Stomach smooth muscle (tissue), 2 donors: ENCODE measurements at regions not wholly inside any gene's neighbourhood (a gene's known extent, or its start where the extent isn't known, plus 50 kb on each side); places are given as distances from the start of the nearest gene placed in this dataset.

Source experiments
- H3K27ac ChIP-seq: one replicate; pipeline ENCODE4 v1.7.0; 2013; ENCODE audit warnings: mild to moderate bottlenecking, low read length, inconsistent platforms
- H3K27me3 ChIP-seq, 2 donors: one replicate each; pipeline ENCODE4 v1.7.0; 2013; ENCODE audit warnings: low read length in 2 of 2; ENCODE audit not compliant: insufficient read depth in 2 of 2, control insufficient read depth in 1 of 2
- H3K36me3 ChIP-seq, 2 donors: one replicate each; pipeline ENCODE4 v1.7.0; 2013; ENCODE audit warnings: low read length in 2 of 2; ENCODE audit not compliant: control insufficient read depth in 2 of 2, insufficient read depth in 2 of 2
- H3K4me1 ChIP-seq: one replicate; pipeline ENCODE4 v1.7.0; 2013; ENCODE audit warnings: low read length; ENCODE audit not compliant: control insufficient read depth, insufficient read depth
- H3K4me3 ChIP-seq, 2 donors: one replicate each; pipeline ENCODE4 v1.7.0; 2013; ENCODE audit warnings: low read length in 2 of 2
- H3K9ac ChIP-seq, 2 donors: one replicate each; pipeline ENCODE4 v1.7.0; 2013; ENCODE audit warnings: low read length in 2 of 2, mild to moderate bottlenecking in 1 of 2
- H3K9me3 ChIP-seq, 2 donors: one replicate each; pipeline ENCODE4 v1.7.0; 2013; ENCODE audit warnings: low read length in 2 of 2; ENCODE audit not compliant: control insufficient read depth in 2 of 2
- donor health status: healthy.
- donor health status: Pancreatic carcinoma.

DNA sequence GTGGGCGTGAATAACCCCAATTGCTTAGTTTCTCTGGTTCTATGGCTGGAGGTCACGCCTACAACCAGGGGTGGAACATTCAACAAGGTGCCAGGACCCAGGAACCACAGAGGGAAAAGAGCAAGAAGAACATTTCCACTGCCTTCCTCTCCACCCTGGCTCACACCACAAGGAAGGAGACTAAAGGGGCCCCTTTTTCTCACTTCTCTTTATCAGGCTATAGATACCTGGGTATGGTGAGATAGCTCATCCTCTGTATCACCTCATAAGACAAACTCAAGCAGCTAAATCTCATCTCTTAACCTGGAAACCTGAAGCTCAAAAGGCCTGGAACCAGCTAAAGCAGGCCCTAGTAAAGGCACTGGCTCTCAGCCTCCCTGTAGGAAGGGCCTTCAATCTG lies 438.8 kb upstream of the OLFM3 start:
- no peaks in the 10 kb centered on the region for H3K4me1 ChIP-seq
- H3K27ac ChIP-seq: no peak overlapping the region
- H3K4me3 ChIP-seq: no peak overlapping the region
- no peaks in the 10 kb centered on the region for H3K36me3 ChIP-seq
- H3K27me3 ChIP-seq: no peaks in the 10 kb centered on the region
- peaks cover 0 to 6% of the 10 kb centered on the region in 2 donors for H3K9me3 ChIP-seq
- no peak overlapping the region for H3K9ac ChIP-seq

DNA sequence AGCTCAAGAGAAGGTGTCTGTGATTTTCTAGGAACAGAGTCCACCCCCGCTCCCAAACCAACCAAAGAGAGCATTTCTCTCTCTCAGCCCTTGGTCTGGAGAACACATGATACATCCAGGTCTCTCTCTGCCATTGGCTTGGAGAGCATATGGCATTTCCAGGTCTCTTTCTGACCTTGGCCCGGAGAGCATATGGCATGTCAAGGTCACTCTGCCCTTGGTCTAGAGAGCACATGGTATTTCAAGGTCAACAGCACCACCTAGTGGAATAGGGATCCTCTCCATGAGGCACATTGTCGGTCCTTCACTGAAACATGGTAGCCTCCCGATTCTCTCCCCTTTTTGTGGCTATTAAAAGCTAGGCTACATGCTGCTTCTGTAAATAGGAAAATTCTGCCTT lies 437.7 kb upstream of the OLFM3 start:
- H3K9me3 ChIP-seq: peaks cover 0 to 6% of the 10 kb centered on the region in 2 donors
- no peak overlapping the region for H3K9ac ChIP-seq
- H3K27me3 ChIP-seq: no peaks in the 10 kb centered on the region
- H3K4me1 ChIP-seq: no peaks in the 10 kb centered on the region
- H3K4me3 ChIP-seq: no peak overlapping the region
- H3K27ac ChIP-seq: no peak overlapping the region
- H3K36me3 ChIP-seq: no peaks in the 10 kb centered on the region

DNA sequence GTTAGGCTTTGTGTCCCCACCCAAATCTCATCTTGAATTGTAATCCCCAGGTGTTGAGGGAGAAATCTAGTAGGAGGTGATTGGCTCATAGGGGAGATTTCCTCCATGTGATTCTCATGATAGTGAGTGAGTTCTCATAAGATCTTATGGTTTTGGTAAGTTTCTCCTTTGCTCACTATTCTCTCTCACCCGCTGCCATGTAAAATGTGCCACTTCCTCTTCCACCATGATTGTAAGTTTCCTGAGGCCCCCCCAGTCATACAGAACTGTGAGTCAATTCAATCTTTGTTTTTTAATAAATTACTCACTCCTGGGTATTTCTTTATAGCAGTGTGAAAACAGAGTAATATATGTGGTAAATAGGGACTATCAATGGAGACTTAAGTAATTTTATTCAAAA lies 434.5 kb upstream of the OLFM3 start:
- Histone ChIP-seq H3K27ac (no peak overlapping the region), H3K4me3 (no peak overlapping the region), H3K4me1 (no peaks in the 10 kb centered on the region), H3K9me3 (peaks cover 0 to 6% of the 10 kb centered on the region in 2 donors), H3K36me3 (no peaks in the 10 kb centered on the region), H3K9ac (no peak overlapping the region), H3K27me3 (no peaks in the 10 kb centered on the region)

DNA sequence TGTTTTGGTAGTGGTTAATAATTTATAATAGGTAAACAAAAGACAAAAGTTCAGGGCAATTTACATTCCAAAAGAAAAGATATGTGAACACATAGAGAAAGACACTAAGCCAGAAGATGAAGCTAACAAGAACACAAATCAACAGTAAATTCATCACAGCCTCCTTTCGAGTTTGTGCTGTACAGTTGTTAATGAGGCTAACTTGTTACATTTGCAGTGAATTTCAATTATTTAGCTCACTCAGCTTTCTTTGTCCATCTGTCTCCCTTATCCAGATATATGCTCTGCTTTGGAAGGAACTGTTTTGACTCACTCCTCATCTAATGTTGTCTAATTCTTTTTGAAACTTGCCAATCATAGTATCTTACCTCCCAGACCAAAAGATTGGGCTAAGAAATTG lies 423.3 kb upstream of the OLFM3 start:
- no peak overlapping the region for H3K4me3 ChIP-seq
- no peaks in the 10 kb centered on the region for H3K27me3 ChIP-seq
- H3K9me3 ChIP-seq: no peaks in the 10 kb centered on the region
- no peaks in the 10 kb centered on the region for H3K36me3 ChIP-seq
- H3K4me1 ChIP-seq: no peaks in the 10 kb centered on the region
- no peak overlapping the region for H3K9ac ChIP-seq
- H3K27ac ChIP-seq: no peak overlapping the region
